Activated CD4-positive, alpha-beta T cell treated with anti-CD3 and anti-CD28 coated beads for 4 hours (primary cell): ENCODE measurements at regions not wholly inside any gene's neighbourhood (a gene's known extent, or its start where the extent isn't known, plus 50 kb on each side); places are given as distances from the start of the nearest gene placed in this dataset.
"Not testable (repeated sequence)": the region's sequence is repeated elsewhere in the genome, so short reads cannot be mapped to it uniquely, and the experiment has no call there.

ENCODE experiments used
- DNase-seq, 2 donors: peaks; one replicate each; pipeline ENCODE4 v3.0.0-alpha.2; 2020

GRCh38 chr3:118244761-118245160 is 789.9 kb downstream of the IGSF11 start:
- DNase-seq, result no peak

- no peak for DNase-seq
Observed at GRCh38 chr3:118245312-118245711, 789.3 kb downstream of the IGSF11 start.

- not testable (repeated sequence) for DNase-seq
Observed at GRCh38 chr3:118258850-118259249, 775.8 kb downstream of the IGSF11 start.

GRCh38 chr3:118262800-118263402 is 771.7 kb downstream of the IGSF11 start:
- DNase-seq, result no peak

- no peak for DNase-seq
Observed at GRCh38 chr3:118267588-118267987, 767.1 kb downstream of the IGSF11 start.

GRCh38 chr3:118269537-118270125 is 765.0 kb downstream of the IGSF11 start:
- DNase-seq, result no peak

- no peak for DNase-seq
Observed at GRCh38 chr3:118272991-118273390, 761.7 kb downstream of the IGSF11 start.

- no peak for DNase-seq
Observed at GRCh38 chr3:118277814-118278213, 756.8 kb downstream of the IGSF11 start.

GRCh38 chr3:118292841-118293240 is 741.8 kb downstream of the IGSF11 start:
- no peak for DNase-seq

GRCh38 chr3:118298133-118298532 is 736.5 kb downstream of the IGSF11 start:
- no peak for DNase-seq

GRCh38 chr3:118304557-118304956 is 730.1 kb downstream of the IGSF11 start:
- no peak for DNase-seq

- no peak for DNase-seq
Observed at GRCh38 chr3:118332699-118333098, 701.9 kb downstream of the IGSF11 start.

- no peak for DNase-seq
Observed at GRCh38 chr3:118337649-118338048, 697.0 kb downstream of the IGSF11 start.

- no peak for DNase-seq
Observed at GRCh38 chr3:118347396-118348168, 687.1 kb downstream of the IGSF11 start.

- no peak for DNase-seq
Observed at GRCh38 chr3:118348169-118348557, 686.5 kb downstream of the IGSF11 start.

- DNase-seq, result no peak
Observed at GRCh38 chr3:118354556-118354955, 680.1 kb downstream of the IGSF11 start.

GRCh38 chr3:118369892-118370491 is 664.7 kb downstream of the IGSF11 start:
- DNase-seq, result no peak

- DNase-seq, result no peak
Observed at GRCh38 chr3:118380576-118380975, 654.1 kb downstream of the IGSF11 start.

- DNase-seq, result no peak
Observed at GRCh38 chr3:118396491-118396890, 638.2 kb downstream of the IGSF11 start.

GRCh38 chr3:118400086-118400485 is 634.6 kb downstream of the IGSF11 start:
- no peak for DNase-seq

GRCh38 chr3:118400886-118401285 is 633.8 kb downstream of the IGSF11 start:
- DNase-seq, result no peak

GRCh38 chr3:118401887-118402286 is 632.8 kb downstream of the IGSF11 start:
- DNase-seq, result no peak

GRCh38 chr3:118402971-118403370 is 631.7 kb downstream of the IGSF11 start:
- DNase-seq, result no peak

- no peak for DNase-seq
Observed at GRCh38 chr3:118406562-118406961, 628.1 kb downstream of the IGSF11 start.
